ENCODE measurements at regions not wholly inside any gene's neighbourhood (a gene's known extent, or its start where the extent isn't known, plus 50 kb on each side); places are given as distances from the start of the nearest gene placed in this dataset.

DNA sequence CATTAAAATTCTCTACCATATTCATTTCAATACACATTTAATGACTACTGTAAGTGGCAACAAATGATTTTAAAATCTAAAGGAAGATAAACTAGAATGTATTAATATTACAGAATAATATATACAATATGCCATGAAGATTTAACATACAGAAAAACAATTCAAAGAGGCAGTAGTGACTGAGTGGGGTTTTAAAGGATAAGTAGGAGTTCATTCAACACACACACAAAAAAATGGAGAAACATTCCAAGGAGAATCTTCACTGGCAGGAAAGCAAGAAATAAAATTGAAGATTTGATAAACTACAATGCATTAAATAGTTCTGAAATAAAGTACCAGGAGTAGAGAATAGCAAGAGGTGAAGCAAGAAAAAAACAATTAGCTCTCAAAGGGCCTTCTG lies 215.1 kb downstream of the IBTK start:
- Histone ChIP-seq H3K9ac (ENCODE audit: low read depth in 1 of 2, low read length in 2 of 2) (no peak overlapping the region), H3K27me3 (ENCODE audit: control insufficient read depth in 4 of 4, insufficient read depth in 4 of 4, low read length in 3 of 4) (no peaks in the 10 kb centered on the region)
- TF ChIP-seq FOXA2 (IDR thresholded peaks at IDR 0.05): no peak
- no peak for TF ChIP-seq RAD21 (IDR thresholded peaks at IDR 0.05)
- TF ChIP-seq, protein P1, sequence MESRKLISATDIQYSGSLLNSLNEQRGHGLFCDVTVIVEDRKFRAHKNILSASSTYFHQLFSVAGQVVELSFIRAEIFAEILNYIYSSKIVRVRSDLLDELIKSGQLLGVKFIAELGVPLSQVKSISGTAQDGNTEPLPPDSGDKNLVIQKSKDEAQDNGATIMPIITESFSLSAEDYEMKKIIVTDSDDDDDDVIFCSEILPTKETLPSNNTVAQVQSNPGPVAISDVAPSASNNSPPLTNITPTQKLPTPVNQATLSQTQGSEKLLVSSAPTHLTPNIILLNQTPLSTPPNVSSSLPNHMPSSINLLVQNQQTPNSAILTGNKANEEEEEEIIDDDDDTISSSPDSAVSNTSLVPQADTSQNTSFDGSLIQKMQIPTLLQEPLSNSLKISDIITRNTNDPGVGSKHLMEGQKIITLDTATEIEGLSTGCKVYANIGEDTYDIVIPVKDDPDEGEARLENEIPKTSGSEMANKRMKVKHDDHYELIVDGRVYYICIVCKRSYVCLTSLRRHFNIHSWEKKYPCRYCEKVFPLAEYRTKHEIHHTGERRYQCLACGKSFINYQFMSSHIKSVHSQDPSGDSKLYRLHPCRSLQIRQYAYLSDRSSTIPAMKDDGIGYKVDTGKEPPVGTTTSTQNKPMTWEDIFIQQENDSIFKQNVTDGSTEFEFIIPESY (IDR thresholded peaks at IDR 0.05): no peak
- TF ChIP-seq TAF1 (conservative IDR thresholded peaks at IDR 0.05): no peak
- TF ChIP-seq HNF4A (conservative IDR thresholded peaks at IDR 0.05): no peak
- no peak for TF ChIP-seq YY1 (IDR thresholded peaks at IDR 0.05)
- no peak for TF ChIP-seq SP1 (IDR thresholded peaks at IDR 0.05)
- TF ChIP-seq, protein P2, sequence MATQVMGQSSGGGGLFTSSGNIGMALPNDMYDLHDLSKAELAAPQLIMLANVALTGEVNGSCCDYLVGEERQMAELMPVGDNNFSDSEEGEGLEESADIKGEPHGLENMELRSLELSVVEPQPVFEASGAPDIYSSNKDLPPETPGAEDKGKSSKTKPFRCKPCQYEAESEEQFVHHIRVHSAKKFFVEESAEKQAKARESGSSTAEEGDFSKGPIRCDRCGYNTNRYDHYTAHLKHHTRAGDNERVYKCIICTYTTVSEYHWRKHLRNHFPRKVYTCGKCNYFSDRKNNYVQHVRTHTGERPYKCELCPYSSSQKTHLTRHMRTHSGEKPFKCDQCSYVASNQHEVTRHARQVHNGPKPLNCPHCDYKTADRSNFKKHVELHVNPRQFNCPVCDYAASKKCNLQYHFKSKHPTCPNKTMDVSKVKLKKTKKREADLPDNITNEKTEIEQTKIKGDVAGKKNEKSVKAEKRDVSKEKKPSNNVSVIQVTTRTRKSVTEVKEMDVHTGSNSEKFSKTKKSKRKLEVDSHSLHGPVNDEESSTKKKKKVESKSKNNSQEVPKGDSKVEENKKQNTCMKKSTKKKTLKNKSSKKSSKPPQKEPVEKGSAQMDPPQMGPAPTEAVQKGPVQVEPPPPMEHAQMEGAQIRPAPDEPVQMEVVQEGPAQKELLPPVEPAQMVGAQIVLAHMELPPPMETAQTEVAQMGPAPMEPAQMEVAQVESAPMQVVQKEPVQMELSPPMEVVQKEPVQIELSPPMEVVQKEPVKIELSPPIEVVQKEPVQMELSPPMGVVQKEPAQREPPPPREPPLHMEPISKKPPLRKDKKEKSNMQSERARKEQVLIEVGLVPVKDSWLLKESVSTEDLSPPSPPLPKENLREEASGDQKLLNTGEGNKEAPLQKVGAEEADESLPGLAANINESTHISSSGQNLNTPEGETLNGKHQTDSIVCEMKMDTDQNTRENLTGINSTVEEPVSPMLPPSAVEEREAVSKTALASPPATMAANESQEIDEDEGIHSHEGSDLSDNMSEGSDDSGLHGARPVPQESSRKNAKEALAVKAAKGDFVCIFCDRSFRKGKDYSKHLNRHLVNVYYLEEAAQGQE (IDR thresholded peaks at IDR 0.05): no peak
- TF ChIP-seq, protein P3, sequence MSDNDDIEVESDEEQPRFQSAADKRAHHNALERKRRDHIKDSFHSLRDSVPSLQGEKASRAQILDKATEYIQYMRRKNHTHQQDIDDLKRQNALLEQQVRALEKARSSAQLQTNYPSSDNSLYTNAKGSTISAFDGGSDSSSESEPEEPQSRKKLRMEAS (IDR thresholded peaks at IDR 0.05): no peak
- TF ChIP-seq, protein P4, sequence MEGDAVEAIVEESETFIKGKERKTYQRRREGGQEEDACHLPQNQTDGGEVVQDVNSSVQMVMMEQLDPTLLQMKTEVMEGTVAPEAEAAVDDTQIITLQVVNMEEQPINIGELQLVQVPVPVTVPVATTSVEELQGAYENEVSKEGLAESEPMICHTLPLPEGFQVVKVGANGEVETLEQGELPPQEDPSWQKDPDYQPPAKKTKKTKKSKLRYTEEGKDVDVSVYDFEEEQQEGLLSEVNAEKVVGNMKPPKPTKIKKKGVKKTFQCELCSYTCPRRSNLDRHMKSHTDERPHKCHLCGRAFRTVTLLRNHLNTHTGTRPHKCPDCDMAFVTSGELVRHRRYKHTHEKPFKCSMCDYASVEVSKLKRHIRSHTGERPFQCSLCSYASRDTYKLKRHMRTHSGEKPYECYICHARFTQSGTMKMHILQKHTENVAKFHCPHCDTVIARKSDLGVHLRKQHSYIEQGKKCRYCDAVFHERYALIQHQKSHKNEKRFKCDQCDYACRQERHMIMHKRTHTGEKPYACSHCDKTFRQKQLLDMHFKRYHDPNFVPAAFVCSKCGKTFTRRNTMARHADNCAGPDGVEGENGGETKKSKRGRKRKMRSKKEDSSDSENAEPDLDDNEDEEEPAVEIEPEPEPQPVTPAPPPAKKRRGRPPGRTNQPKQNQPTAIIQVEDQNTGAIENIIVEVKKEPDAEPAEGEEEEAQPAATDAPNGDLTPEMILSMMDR (IDR thresholded peaks at IDR 0.05; ENCODE audit: low read depth, low read length, missing input control): no peak

DNA sequence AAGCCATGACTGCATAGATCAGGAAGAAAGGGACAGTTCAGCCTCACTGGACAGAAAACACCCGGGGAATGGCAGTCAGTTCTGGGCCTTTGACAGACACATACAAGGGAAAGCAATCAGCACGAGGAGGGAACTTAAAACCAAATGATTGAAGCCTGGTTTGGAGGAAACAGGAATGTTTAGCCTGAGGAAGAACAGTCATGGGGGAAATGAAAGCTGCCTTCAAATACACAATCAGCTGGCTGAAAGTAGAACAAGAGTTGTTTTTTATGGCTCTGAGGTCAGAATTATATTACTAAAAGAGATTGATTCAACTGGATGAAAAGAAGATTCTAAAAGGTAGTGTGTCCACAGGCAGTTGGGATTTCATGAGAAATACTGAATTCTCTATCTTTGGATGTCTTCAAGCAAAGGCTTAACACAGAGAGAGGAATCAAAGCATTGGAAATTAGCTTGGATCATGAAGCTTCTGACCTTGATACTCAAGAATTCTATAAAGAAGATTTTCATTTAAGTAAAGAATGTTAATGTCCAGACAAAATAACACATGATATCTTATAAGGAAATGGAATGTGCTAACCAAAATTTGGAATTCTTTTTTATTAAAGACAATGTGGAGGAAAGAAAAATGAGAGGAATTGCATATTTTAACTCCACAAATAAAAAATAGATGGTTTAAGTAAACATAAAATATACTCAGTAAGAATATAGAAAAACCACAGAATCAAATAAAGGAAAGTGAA lies 216.6 kb downstream of the IBTK start:
- Histone ChIP-seq H3K9me3 (ENCODE audit: control insufficient read depth in 4 of 4, low read length in 3 of 4) (no peaks in the 10 kb centered on the region), H3K27me3 (ENCODE audit: control insufficient read depth in 4 of 4, insufficient read depth in 4 of 4, low read length in 3 of 4) (no peaks in the 10 kb centered on the region), H3K36me3 (ENCODE audit: control insufficient read depth in 4 of 4, insufficient read depth in 3 of 4, low read depth in 1 of 4, low read length in 3 of 4) (no peaks in the 10 kb centered on the region), H3K9ac (ENCODE audit: low read depth in 1 of 2, low read length in 2 of 2) (no peak overlapping the region), H3K4me1 (ENCODE audit: control insufficient read depth in 4 of 4, insufficient read depth in 4 of 4, low read length in 3 of 4) (no peaks in the 10 kb centered on the region), H3K27ac (ENCODE audit: low read depth in 1 of 2, low read length in 2 of 2) (no peak overlapping the region), H3K4me3 (ENCODE audit: low read depth in 1 of 3, low read length in 3 of 3) (no peak overlapping the region)
- 70% methylated on average over 2 of the region's 2 CpGs for WGBS
- DNase-seq (ENCODE audit: low spot score): no peak
- TF ChIP-seq RAD21 (IDR thresholded peaks at IDR 0.05) (no peak), NR2F2 (IDR thresholded peaks at IDR 0.05) (no peak), TAF1 (conservative IDR thresholded peaks at IDR 0.05) (no peak), SP1 (IDR thresholded peaks at IDR 0.05) (no peak), GABPA (IDR thresholded peaks at IDR 0.05 in 1 of 2, conservative IDR thresholded peaks at IDR 0.05 in 1 of 2) (no peak), HNF4G (IDR thresholded peaks at IDR 0.05) (no peak), ATF3 (IDR thresholded peaks at IDR 0.05) (no peak), EGR1 (IDR thresholded peaks at IDR 0.05; ENCODE audit: low read depth in 2 of 2) (no peak), RXRA (IDR thresholded peaks at IDR 0.05) (no peak), FOXA1 (IDR thresholded peaks at IDR 0.05) (no peak), YY1 (IDR thresholded peaks at IDR 0.05) (no peak), FOXA2 (IDR thresholded peaks at IDR 0.05) (no peak)
- TF ChIP-seq, protein P2 (IDR thresholded peaks at IDR 0.05): no peak
- TF ChIP-seq, protein P1 (IDR thresholded peaks at IDR 0.05): no peak
- TF ChIP-seq, protein P3 (IDR thresholded peaks at IDR 0.05): no peak

More for the DNA sequence above, 215.1 kb downstream of the IBTK start:
- no peak for DNase-seq (ENCODE audit: low spot score)
- Histone ChIP-seq H3K27ac (ENCODE audit: low read depth in 1 of 2, low read length in 2 of 2) (no peak overlapping the region), H3K4me3 (ENCODE audit: low read depth in 1 of 3, low read length in 3 of 3) (no peak overlapping the region), H3K9me3 (ENCODE audit: control insufficient read depth in 4 of 4, low read length in 3 of 4) (no peaks in the 10 kb centered on the region), H3K4me1 (ENCODE audit: control insufficient read depth in 4 of 4, insufficient read depth in 4 of 4, low read length in 3 of 4) (no peaks in the 10 kb centered on the region), H3K36me3 (ENCODE audit: control insufficient read depth in 4 of 4, insufficient read depth in 3 of 4, low read depth in 1 of 4, low read length in 3 of 4) (no peaks in the 10 kb centered on the region)

Data from liver (tissue), 8 donors.